SK-N-MC (cell line): ENCODE measurements at regions not wholly inside any gene's neighbourhood (a gene's known extent, or its start where the extent isn't known, plus 50 kb on each side); places are given as distances from the start of the nearest gene placed in this dataset.

Experiments used
- EZH2 ChIP-seq: fragments of 200-600 bp; sonication (generic); IDR thresholded peaks from one replicate; pipeline ENCODE4 v1.6.1; 2017; ENCODE audit warnings: antibody characterized with exemption
- POLR2AphosphoS5 ChIP-seq: IDR thresholded peaks from 2 replicates; pipeline ENCODE4 v1.6.1; 2012; ENCODE audit warnings: mild to moderate bottlenecking, low read depth, low read length, borderline replicate concordance

- no peak for TF ChIP-seq POLR2AphosphoS5
- TF ChIP-seq EZH2: no peak
Measured at GRCh38 chr6:90890683-90891330, 303.9 kb upstream of the MAP3K7 start.
